ENCODE measurements at regions not wholly inside any gene's neighbourhood (a gene's known extent, or its start where the extent isn't known, plus 50 kb on each side); places are given as distances from the start of the nearest gene placed in this dataset.
"Not testable (repeated sequence)": the region's sequence is repeated elsewhere in the genome, so short reads cannot be mapped to it uniquely, and the experiment has no call there.

DNA sequence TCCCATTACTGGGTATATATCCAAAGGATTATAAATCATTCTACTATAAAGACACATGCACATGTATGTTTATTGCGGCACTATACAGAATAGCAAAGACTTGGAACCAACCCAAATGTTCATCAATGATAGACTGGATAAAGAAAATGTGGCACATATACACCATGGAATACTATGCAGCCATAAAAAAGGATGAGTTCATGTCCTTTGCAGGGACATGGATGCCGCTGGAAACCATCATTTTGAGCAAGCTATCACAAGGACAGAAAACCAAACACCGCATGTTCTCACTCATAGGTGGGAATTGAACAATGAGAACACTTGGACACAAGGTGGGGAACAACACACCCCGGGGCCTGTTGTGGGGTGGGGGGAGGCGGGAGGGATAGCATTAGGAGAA, 57.0 kb upstream of the NEUROD1 start:
- not testable (repeated sequence) for DNase-seq

GRCh38 chr2:181738074-181738473, 57.8 kb upstream of the NEUROD1 start:
- DNase-seq, result no peak

GRCh38 chr2:181738563-181738962, 58.2 kb upstream of the NEUROD1 start:
- no peak for DNase-seq

DNA sequence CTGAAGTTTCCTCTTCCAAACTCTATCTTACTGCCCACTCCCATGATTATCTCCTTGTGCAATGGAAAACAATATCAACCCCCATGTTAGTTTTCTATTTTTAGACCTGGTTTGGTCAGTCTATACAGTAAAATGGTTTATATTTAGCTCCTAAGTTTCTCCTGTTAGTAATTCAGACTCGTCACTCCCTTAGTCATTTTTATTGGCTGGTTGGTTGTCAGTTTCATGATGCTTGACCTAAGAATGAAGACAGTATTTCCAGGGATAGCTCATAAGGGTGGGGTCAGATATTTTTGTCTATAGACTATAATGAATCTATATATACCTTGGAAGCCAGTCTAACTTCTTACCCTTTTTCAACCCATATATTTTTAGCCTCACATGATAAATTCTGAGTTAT, 61.4 kb upstream of the NEUROD1 start:
- no peak for DNase-seq

GRCh38 chr2:181742361-181742760, 62.0 kb upstream of the NEUROD1 start:
- no peak for DNase-seq

GRCh38 chr2:181742922-181743722, 62.8 kb upstream of the NEUROD1 start:
- peak; percentile 25 for DNase-seq

GRCh38 chr2:181743723-181744031, 63.4 kb upstream of the NEUROD1 start:
- no peak for DNase-seq

DNA sequence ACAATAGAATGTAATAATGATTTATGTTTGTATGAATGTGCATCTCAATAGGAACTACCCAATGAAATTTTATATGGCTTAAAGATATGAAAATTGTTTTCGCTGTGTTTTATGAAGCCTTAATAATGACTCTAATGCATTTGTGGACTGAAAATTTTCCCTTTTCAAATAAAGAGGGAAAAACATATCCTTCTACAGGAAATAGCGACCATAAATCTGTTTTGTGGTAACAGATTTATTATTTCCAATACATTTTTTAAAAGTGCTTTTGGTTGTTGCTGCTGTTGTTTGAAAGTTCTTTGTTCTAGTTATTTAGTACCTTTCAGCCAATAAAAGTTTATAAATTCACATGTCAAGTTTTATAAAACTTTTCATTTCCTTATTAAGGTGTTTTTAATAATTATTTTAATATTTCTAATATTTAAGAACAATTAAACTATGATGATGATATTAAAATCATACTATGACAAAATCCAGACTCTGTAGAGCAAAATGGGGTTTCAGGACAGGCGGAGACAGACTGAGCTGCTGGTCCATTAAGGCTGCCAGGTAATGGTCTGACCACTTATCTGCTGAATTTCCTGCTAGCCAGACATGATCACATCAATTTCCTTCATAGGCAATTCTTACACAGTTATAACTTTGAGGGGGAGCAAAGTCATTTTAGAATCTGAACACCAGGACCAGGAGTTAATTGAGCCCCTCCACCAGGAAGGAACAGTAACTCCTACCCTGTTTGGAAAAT, 65.7 kb upstream of the NEUROD1 start:
- no peak for DNase-seq

- DNase-seq, result no peak
These were observed 66.5 kb upstream of the NEUROD1 start for GRCh38 chr2:181746844-181747243.

DNA sequence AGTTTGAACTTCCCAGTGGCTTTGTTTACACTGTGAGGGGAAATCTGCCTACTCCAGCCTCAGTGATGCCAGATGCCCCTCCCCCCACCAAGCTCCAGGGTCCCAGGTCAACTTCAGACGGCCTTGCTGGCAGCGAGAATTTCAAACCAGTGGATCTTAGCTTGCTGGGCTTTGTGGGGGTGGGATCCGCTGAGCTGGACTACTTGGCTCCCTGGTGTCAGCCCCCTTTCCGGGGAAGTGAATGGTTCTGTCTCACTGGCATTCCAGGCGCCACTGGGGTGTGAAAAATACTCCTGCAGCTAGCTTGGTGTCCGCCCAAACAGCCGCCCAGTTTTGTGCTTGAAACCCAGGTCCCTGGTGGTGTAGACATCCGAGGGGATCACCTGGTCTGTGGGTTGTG, 70.0 kb upstream of the NEUROD1 start:
- DNase-seq, result no peak

DNA sequence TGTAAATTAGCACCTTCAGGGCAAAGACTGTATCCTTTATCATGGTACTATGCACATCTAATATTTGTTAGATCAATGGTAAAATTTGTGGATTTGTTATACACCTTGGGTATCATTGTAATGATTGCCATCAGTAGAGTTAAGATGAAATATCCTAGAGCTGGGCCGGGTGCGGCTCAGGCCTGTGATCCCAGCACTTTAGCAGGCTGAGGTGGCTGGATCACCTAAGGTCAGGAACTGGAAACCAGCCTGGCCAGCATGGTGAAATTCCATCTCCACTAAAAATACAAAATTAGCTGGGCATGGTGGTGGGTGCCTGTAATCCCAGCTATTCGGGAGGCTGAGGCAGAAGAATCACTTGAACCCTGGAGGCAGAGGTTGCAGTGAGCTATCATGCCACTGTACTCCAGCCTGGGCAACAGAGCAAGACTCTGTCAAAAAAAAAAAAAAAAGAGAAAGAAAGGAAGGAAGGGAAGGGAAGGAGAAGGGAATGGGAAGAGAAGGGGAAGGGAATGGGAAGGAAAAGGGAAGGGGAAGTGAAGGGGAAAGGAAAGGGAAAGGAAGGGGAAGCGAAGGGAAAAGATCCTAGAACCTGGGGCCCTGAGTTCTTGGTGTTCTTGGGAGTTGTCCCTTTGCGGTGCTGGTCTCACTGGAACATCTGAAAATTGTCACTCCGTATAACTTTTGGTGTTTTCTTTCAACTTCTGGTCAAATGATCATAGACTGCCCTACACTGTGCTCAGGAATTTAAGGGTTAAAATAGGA, 71.1 kb upstream of the NEUROD1 start:
- no peak for DNase-seq

DNA sequence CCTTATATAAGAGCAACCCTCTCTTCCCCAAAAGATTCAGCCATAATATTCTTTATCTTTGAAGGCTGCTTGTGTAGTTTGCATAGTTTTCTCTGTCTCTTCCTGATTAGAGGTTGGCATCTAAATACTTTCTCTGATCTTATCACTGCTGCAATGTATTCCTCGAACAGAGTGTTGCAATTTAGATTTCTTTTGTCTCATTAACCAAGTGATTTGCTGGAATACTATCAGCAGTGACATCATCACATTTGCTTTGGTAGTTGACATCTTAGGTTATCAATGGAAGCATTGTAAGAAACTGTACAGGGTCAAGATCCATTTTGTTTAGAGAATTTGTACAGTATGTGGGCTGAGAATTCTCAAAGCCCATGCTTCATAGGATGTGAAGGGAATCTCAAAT, 72.0 kb upstream of the NEUROD1 start:
- DNase-seq, result no peak

DNA sequence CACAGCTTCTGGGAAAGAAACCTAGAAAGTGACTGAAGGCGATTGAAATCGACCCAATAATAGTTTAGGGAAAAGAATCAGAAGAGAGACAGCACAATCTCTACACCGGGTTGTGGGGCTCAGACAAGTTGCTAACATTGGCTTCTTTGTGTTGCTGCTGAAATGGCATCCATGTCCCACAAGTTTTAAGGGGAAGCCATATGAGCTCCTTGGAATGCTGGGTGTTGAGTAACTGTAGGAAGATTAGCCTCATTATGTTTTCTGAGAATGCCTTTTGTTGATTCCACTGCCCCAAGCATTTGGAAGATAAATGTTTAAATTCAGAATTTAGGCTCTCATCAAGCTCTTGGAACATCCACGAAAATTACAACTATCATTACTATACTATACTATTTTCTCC, 73.4 kb upstream of the NEUROD1 start:
- no peak for DNase-seq

DNA sequence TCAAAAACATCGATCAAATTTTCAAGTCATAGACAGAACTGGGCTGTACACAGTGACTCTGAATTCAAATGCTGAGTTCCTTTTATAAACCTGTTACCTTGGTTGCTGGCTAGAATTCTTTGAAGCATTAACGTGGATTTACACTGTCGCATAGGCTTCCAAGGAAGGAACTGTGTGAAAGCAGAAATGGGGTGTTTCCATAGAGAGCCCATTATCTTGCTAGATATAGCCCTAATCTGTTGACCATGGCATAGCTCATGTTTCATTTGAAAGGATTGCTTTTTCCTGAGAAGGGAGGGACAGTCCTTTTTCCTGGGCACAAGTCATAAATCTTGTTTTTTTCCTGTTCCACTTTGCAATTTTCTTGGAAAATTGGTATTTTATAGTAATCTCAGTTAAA, 73.8 kb upstream of the NEUROD1 start:
- DNase-seq, result no peak

GRCh38 chr2:181755181-181755580, 74.9 kb upstream of the NEUROD1 start:
- no peak for DNase-seq

DNA sequence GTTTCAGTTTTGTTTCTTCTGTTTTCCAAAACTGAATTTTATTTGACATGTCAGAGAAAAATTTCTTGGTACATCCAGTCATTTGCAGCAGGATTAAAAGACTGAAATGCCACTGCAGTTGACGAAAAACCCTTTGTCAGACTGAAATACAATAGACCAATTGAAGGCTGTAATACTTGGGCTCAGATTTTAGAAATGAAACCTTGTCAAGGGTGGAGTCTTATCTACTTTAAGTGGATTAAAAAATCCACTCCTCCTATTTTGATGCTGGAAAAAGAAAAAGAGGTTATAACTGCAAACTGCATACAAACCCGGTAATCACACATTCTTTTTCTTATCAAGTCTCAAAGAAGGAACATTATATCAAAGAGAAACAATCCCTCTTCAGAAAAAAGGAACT, 80.2 kb upstream of the NEUROD1 start:
- DNase-seq, result no peak

DNA sequence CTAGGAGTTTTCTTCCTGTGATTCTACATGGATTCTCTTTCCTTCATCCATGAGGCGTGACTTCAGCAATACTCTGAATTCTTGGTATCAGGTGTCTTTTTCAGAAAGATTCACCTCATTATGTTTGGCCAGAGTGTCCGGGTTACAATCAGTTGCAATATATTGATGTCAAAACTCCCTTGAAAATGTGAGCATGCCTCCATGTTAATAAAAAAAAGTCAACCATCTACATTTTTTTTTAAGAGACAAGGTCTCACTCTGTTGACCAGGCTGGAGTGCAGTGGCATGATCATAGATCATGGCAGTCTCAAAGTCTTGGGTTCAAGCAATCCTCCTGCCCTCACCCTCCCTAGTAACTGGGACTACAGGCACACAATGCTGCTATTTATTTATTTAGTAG, 80.9 kb upstream of the NEUROD1 start:
- no peak for DNase-seq

GRCh38 chr2:181762000-181762399, 81.7 kb upstream of the NEUROD1 start:
- DNase-seq, result no peak

GRCh38 chr2:181762848-181763247, 82.5 kb upstream of the NEUROD1 start:
- DNase-seq, result no peak

DNA sequence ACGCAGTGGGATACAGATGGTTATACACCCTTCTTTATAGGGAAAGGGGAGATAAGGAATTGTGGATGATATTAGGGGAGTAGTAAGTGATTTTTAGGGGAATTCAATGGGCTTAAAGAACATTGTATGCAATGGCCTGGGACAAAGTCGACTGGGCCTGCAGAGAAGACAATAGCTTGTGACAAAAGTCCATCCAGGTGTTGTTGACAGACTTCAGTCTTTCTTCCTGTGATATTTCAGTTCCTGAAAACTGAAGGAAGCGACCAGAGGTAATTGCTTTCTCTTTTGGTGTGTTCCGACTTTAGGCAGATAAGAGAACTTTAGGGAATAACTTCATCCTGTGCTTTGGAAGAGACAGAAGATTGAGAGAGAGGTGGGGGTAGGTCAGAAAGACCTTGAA, 83.1 kb upstream of the NEUROD1 start:
- DNase-seq, result no peak

DNA sequence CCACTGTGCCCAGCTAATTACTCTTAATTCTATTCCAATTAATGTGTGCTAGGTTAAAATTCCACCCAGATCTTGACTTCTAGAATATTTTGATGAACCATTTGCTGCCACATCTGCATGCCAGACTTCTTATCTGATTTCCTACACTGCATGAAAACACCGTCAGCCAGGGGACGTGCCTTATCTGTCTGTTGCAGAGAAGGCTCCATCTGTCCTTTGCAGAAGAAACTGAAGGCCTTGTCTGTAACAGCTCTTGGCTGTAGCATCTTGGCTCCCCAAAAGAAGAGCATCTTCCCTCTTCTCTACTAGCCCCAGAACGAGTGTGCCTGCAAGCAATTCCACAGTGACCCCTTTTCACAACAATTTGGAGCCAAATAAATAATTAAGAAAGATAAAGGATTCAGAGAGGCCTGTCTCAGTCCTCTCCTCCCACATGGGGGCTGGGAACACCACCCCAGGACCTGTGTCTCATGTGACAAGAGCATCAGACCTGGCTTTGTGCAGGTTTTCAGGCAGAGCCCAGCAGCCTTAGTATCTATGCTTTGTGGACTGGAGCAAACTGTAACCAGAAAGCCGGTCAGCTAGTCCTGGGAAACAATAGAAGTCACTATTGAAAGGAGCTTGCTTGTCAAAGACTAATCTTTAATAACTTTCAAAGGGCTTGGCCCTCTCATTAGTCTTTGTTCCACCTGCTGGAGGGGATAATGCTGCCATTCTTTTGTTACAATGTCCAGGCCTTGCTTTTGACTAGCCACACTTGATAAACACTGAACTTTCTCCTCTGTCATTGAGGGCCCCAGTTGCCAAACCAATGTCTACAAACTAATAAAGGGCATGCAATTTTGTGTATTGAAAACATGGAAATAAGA, 84.0 kb upstream of the NEUROD1 start:
- no peak for DNase-seq

DNA sequence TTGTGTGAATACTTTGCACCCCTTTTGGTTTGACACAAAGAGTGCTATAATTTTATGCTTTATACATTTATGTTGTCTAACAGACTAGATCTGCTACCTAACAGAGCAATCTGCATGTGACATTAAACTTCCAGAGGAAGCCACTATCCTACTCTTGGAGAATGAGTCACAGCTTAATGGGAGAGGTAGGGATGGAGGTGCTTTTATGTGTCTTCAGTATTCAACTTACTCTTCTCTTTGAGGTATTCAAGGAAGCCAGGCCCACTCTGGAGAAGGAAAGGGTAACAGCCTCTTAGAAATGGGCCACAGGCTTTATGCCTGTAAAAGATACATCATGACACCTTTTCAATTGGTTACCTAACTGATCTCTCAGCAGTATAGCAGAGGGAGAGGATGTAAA, 85.8 kb upstream of the NEUROD1 start:
- DNase-seq, result no peak

DNA sequence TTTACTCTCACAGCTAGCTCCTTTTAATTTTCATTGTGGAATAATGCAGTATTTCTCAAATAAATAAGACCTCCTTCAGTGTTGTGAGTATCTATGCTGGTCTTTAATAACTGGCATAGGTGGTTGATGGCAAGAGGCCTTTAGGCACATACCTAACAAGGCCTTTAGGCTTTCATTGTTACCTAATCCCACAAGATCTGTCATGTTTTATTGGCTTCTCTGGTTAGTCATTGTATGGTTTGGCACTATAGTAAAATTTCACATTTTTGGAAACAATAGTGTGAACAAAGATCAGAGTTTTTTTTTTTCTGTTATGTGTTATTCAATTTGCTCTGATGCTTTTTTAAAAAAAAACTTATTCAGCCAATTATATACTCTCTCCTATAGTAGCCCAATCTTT, 89.8 kb upstream of the NEUROD1 start:
- DNase-seq, result no peak
